ENCODE measurements at regions not wholly inside any gene's neighbourhood (a gene's known extent, or its start where the extent isn't known, plus 50 kb on each side); places are given as distances from the start of the nearest gene placed in this dataset.

DNA sequence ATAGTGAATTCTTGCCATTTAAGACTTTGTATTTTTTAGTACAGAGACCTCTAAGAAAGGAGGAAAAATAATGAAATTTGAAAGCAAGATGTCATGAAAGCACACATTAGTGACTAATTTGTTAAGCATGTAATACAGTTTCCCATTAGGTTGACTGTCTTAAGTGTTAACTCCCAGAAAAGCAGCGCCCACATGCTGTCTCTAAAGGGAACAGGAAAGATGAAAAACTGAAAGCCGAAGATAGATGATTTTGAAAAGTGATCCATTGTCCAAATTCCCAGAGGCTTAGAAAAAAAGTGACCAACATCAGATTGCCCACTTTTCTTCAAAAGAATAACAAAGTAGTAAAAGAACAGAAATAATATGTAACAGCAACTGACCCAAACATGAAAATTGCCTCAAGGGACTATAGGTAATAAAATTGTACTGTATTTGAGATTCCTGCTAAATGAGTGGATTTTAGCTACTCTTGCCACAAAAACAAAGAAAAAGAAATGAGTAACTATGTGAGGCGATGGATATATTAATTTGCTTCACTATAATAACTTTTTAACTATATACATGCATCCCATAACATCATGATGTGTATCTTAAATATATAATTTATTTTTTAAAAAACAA, 83.2 kb upstream of the OGFRL1 start:
- DNase-seq, result no peak

DNA sequence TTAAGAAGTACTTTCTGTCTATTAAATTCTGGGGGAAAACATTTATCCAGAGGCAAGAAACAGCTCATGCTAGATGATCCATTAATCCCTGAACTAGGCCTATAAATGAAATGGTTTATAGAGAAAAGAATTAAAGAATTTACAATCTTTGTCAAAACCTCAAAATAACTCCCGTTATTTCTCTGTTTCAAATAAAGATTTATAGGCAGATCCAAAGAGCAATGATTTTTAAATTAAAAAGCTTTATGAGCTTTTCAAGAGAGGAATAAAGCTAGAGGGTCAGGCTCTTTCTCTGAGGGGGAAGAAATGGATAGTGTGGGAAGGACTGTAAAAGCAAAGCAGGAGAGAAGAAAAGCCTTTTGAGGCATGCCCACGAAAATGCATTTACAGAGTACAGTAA, 82.5 kb upstream of the OGFRL1 start:
- DNase-seq, result no peak

DNA sequence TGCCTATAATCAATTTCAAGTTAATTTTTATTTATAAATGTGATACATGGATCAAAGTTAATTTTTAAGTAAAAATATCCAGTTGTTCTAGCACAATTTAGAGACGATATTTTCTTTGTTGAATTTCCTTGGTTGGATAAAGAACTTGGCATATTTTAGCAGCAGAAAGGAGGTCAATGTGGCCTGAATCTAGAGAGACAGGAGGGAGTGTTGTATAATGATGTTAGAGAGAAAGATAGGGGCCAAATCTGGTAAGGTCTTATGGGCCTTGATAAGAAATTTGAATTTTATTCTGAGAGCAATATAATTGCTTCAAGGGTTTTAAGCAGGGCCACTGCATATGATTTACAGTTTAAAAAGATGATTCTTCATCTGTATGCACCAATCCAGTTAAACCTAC, 79.4 kb upstream of the OGFRL1 start:
- DNase-seq, result no peak

DNA sequence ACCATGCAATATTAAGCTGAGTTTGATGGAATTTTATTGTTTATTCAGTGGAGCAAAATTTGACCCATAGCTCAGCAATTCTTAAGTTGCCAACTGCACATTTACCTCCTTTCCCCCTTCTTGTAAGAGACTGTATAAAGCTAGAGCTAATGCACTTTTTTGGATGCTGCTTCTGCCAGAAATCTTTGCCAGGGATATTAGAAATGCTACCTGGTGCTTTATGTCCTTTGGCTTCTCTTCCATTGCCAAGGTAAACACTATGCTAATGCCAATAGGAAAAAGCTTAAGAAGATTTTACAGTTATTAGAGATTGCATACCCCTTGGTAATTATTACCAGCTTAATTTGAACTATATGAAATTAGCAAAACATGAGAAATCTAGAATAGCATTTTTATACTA, 79.0 kb upstream of the OGFRL1 start:
- DNase-seq, result no peak

DNA sequence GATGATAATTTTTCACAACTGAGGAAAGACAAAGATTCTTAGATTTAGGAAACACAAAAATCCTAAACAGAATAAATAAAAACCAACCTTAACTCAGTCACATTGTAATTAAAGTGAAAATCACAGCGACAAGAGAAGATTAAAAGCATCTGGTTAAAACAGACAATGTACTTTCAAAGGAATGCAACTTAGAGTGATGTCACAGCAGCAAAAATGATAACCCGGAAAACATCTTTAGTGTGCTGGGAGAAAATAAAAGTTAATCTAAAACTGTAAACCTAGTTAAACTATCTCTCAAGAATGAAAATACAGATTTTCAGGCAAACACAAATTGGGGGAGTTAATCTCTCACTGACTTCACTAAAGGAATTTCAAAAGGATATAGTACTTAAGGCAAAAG, 76.8 kb upstream of the OGFRL1 start:
- no peak for DNase-seq

DNA sequence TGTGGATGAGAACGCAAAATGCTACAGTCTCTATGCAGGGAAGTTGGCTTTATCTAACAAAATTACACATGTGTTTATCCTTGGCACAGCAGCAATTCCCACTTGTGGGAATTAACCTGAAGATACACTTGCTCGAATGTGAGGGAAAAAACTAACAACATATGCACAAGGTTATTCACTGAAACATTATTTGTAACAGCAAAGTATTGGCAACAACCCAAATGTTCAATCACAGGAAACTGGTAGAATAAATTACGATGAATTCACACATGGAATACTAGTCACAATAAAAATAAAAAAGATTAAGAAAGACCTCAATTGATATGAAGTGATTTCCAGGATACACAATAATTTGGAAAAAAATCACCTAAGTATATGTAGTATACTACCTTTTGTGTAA, 68.1 kb upstream of the OGFRL1 start:
- no peak for DNase-seq

DNA sequence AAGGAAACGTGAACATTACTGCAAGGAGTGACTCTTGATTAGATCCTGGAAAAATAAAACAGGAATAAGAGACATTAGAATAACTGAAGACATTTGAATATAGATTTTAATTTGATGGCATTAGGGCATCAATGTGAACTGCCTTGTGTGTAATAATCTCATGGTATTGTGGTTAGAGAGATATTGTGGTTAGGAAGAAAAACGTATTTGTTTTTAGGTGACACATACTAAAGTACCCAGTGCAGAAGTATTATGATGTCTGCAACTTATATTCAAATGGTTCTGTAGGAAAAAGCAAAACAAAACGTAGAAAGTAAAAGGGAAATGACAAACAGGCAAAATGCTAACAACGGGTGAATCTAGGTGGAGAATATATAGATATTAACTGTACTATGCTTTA, 65.9 kb upstream of the OGFRL1 start:
- DNase-seq, result no peak

DNA sequence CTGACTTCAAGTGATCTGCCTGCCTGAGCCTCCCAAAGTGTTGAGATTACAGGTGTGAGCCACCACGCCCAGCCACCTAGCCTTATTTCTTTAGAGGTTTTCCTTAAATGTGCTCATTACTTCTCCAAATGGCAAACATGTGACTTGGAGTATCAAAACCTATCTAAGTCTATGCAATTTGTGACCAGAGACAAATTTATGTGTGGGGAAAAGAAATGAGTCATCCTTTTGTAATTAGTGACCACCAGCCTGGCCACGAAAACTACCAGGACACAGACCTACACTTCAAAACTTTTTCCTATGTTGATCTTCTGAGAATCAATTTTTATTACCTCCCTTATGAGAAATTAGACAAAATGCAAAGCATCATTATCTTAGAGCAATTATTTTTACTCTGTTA, 64.6 kb upstream of the OGFRL1 start:
- no peak for DNase-seq

DNA sequence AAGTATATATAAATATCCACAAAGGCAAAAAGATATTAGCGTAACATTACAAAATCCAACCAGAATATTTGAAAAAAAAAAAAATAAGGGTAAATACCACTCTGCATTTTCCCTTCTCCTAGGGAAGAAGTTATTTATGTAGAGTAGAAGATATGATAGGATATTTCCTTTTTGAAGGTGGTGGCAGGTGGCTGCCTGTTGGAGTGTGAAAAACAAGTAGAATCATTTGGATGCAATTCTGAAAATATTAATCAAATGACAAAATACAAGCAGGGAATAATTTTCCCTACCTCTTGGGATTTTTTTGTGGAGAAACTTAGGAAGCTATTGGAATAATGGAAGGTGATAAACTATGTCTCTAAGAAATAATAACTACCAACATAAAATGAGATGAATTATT, 62.5 kb upstream of the OGFRL1 start:
- DNase-seq, result no peak

DNA sequence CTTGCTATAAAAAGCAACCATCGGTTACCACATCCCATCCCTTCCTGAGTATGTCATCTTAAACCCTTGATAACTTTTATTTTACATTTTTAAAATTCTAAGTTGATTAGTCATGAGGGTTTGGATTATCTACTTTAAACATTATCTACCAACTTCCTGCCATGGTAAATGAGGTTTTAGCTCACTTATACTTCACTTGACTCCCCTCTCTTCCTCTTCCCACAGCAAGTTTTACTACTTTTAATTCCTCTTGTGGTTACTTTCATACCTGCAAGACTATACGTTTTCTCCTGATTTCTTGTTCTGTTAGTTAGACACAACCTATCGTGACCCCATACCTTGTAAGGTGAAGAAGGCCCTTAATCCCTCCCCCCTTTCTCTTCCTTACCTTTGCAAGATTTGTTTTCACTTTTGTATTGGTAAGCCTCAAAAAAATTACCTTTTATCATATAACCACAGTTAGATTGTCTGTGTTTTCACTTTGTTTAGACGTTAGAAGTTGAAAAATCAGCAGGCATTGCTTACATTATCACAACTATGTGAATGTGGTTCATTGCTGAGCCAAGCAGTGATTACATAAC, 60.1 kb upstream of the OGFRL1 start:
- no peak for DNase-seq

DNA sequence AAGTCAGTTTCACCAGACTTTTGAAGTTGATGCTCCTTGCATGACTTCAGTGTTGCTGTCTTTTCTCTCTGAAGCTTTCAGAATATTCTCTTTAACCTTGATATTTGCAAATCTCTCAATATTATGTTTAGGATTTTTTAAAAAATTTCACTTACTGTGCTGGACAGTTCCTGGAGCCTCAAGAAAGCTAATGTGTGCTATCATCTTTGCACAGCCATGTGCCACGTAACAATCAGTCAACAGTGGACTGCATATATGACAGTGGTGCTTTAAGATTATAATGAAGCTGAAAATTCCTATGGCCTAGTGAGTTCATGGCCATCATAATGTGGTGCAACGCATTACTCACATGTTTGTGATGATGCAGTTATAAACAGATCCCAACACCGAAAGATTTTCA, 59.1 kb upstream of the OGFRL1 start:
- no peak for DNase-seq

DNA sequence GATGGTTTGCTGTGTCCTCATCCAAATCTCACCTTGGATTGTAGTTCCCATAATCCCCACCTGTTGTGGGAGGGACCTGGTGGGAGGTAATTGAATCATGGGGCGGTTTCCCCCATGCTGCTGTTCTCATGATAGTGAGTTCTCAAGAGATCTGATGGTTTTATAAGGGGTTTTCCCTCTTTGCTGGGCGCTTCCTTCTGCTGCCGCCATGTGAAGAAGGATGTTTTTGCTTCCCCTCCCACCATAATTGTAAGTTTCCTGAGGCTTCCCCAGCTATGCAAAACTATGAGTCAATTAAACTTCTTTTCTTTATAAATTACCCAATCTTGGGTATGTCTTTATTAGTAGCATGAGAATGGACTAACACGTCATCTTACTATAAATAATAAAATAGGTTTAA, 55.7 kb upstream of the OGFRL1 start:
- DNase-seq, result peak; percentile 74 to 85 (median 75)

DNA sequence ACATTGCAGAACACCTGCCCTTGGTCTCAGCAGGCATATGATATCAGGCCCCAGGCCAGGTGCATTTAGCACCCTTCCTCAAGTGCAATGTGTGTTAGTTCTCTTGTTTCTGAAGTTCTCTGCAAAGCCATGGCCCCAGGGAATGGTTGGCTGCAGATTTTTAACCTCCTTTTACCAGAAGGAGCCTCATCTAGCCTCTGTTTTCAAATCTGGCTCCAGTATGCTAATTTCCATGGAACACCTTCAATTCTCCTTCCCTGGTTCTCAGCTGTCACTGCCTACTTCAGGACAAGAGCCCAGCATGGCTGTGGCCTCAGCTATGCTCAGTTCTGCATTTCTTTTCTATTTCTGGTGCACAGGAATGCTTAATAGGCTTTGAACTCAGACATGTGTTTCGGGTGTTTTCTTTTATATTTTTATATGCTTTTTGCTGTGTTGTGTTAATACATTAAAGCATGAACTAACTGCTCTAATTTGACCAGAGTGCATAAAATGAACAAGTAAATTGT, 51.6 kb upstream of the OGFRL1 start:
- no peak for DNase-seq

DNA sequence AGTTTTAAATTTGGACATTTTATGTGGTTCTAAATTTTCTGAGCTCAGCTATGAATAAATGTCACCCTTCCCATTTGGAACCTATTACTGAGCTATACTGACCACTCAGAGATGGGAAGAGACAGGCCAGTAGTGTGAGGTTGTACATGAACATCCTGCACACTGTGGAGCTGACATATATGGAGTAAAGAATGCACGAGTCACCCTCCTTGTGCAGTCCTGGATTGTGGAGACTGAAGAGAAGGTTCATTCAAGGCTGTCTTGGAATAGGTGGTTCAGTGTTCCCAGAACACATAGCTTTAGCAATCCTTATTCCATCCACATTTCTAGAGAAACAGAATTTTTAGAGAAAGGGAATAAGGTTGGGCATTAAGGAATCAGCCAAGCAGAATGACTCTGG, 50.3 kb upstream of the OGFRL1 start:
- DNase-seq, result no peak
